ENCODE measurements at regions not wholly inside any gene's neighbourhood (a gene's known extent, or its start where the extent isn't known, plus 50 kb on each side); places are given as distances from the start of the nearest gene placed in this dataset.

- TF ChIP-seq CTCF (conservative IDR thresholded peaks at IDR 0.05) (no peak), ZFX (IDR thresholded peaks at IDR 0.05) (no peak)
- no peak overlapping the region for H3K27ac ChIP-seq
Measured at GRCh38 chr4:65193985-65194384, 476.3 kb downstream of the EPHA5 start.

GRCh38 chr4:65190780-65191179 lies 479.5 kb downstream of the EPHA5 start:
- no peak for TF ChIP-seq ZFX (IDR thresholded peaks at IDR 0.05)
- no peak for TF ChIP-seq CTCF (conservative IDR thresholded peaks at IDR 0.05)

GRCh38 chr4:65175585-65175984 lies 494.7 kb downstream of the EPHA5 start:
- TF ChIP-seq CTCF (conservative IDR thresholded peaks at IDR 0.05), result no peak
- no peak for TF ChIP-seq ZFX (IDR thresholded peaks at IDR 0.05)
- H3K27ac ChIP-seq, result no peak overlapping the region

More at GRCh38 chr4:65190780-65191179, 479.5 kb downstream of the EPHA5 start:
- no peak overlapping the region for H3K27ac ChIP-seq

- TF ChIP-seq ZFX (IDR thresholded peaks at IDR 0.05) (no peak), CTCF (conservative IDR thresholded peaks at IDR 0.05) (no peak)
Measured at GRCh38 chr4:65170768-65171514, 499.3 kb downstream of the EPHA5 start.

GRCh38 chr4:65167719-65168118 lies 502.6 kb downstream of the EPHA5 start:
- H3K27ac ChIP-seq, result no peak overlapping the region
- TF ChIP-seq CTCF (conservative IDR thresholded peaks at IDR 0.05), result no peak
- no peak for TF ChIP-seq ZFX (IDR thresholded peaks at IDR 0.05)

More at GRCh38 chr4:65170768-65171514, 499.3 kb downstream of the EPHA5 start:
- H3K27ac ChIP-seq, result no peak overlapping the region

- TF ChIP-seq ZFX (IDR thresholded peaks at IDR 0.05) (no peak), CTCF (conservative IDR thresholded peaks at IDR 0.05) (no peak)
- no peak overlapping the region for H3K27ac ChIP-seq
Measured at GRCh38 chr4:65152205-65152604, 518.1 kb downstream of the EPHA5 start.

GRCh38 chr4:65139998-65140397 lies 530.3 kb downstream of the EPHA5 start:
- H3K27ac ChIP-seq, result no peak overlapping the region
- no peak for TF ChIP-seq CTCF (conservative IDR thresholded peaks at IDR 0.05)
- no peak for TF ChIP-seq ZFX (IDR thresholded peaks at IDR 0.05)
